Anterior cingulate cortex (tissue), 58 donors: ENCODE measurements at regions not wholly inside any gene's neighbourhood (a gene's known extent, or its start where the extent isn't known, plus 50 kb on each side); places are given as distances from the start of the nearest gene placed in this dataset.

Source experiments
- DNase-seq, 58 donors: peaks; one replicate each; lab custom pipeline; 2025; lab: John Stamatoyannopoulos, UW

DNA sequence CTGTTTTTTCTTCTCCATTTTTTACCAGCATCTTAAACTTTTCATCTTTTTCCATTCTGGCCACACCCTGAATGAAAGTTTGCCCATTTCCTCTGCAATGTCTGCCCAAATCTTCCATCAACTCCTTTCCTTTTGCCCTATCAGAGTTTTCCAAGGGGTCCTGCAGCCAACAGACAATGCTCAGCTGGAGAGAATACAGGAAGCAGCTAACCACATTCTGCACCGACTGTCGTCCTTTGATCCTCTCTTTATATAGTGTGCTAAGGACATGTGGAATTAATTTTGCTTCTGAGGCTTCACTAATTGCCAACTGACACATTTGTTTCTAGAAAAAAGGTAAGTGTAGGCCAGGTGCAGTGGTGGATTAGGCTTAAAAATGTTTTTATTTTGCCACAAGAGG, 50.5 kb upstream of the DLX2 start:
- DNase-seq: no peak

DNA sequence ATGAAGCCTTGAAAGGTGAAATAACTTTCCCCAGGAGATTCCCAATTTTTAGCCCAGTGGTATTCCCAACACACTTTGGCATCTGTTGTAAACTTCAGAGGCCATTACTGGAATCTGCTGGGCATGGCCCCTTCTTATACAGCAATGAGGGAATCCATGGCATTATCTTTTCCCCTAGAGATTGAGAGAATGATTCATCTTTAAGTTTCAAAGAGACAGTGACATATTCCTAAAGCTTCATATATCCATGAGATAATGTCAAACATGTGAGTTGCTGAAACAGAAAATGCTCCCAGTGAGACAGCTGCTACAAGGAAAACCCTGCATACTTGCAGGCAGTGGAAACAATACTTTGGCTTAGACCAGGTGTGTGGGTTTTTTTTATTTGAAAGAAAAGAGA, 51.1 kb upstream of the DLX2 start:
- no peak for DNase-seq

- DNase-seq: no peak
Observed at GRCh38 chr2:172155752-172156151, 53.1 kb upstream of the DLX2 start.

DNA sequence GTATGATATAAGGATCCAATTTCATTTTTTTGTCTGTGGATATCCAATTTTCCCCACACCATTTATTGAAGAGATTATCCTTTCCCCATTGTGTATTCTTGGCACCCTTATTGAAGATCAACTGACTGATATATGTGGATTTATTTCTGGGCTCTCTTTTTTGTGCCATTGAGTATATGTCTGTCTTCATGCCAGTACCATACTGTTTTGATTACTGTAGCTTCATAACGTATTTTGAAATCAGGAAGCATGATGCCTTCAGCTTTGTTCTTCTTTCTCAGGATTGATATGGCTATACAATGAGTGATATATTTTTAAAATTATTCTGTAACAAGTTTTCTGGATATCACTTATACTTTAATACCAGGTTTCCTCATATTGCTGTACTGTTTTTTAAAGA, 58.1 kb upstream of the DLX2 start:
- DNase-seq: no peak

DNA sequence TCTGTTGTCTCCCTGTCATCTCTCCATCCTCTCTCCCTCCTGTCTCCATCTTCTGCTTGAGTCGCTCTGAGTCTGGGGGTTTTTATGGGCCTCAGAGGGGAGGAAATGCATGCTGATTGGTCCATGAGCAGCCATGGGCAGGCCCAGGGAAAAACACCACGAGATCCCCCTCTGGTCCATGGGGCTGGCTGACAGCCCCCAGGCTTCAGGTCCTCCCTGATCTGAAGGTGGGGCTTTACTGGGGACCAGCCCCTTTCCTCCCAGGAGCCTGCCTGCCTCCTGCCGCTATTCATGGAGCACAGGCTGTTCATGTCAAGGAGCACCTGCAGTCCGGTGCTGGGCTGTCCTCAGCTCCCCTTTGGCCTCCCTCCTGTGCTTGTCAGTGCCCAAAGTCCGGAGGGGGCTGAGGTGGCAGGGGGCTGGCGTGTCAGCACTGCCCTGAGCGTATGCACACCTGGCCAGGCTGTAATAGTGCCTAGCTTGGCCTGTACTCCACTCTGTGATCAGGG, 59.6 kb upstream of the DLX2 start:
- no peak for DNase-seq

- no peak for DNase-seq
Observed at GRCh38 chr2:172162739-172163336, 60.1 kb upstream of the DLX2 start.

DNA sequence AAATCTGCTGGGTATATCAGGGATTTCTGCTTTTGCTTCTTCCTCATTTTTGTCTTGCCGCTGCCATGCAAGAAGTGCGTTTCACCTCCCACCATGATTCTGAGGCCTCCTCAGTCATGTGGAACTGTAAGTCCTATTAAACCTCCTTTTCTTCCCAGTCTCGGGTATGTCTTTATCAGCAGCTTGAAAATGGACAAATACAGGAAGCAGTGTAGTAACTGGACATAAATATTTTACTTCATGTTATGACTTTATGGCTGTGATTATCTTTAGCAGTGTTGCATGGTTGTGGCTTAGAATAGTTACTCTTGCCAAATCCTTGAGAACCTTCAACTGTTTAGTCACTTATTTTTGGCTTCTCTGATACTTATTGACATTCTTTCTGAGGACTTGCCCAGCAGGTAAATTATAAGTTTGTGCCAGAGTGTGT, 66.2 kb upstream of the DLX2 start:
- no peak for DNase-seq

DNA sequence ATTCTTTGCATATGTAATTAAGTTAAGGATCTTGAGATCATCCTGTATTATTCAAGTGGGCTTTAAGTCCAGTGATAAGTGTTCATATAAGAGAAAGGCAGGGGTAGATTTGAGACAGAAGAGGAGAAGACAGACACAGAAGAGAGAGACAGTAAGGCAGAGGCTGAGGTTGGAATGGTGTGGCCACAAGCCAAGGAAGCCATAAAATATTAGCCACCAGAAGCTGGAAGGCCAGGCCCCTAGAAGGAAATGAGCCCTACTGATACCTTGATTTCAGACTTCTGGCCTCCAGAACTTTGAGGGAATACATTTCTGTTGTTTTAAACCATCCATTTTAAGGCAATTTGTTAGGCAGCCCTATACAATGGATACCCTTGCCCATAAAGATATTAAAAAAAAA, 66.9 kb upstream of the DLX2 start:
- DNase-seq: no peak

GRCh38 chr2:172172513-172173173, 69.9 kb upstream of the DLX2 start:
- DNase-seq: peak in 49 of 58 donors; percentile 2 to 65 (median 26)

GRCh38 chr2:172173174-172173706, 70.5 kb upstream of the DLX2 start:
- no peak for DNase-seq

GRCh38 chr2:172177581-172177980, 74.9 kb upstream of the DLX2 start:
- no peak for DNase-seq

DNA sequence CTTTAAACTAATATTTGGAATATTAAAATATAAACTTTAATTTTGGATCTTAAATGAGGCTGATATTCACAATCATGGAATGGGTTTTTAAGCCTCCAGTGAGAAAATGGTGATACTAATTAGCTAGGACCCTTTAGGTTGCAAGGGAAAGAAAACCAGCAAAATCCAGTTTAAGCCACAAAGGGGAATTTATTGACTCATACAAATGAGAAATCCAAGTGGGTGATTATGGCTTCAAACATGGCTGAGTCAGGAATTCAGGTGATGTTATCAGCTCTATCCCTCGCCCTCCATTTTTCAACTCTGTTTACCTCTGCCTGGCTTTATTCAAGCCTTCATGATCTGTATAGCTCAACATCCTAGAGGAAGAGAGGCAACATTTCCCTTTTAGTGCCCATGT, 75.3 kb upstream of the DLX2 start:
- no peak for DNase-seq

GRCh38 chr2:172179045-172179701, 76.5 kb upstream of the DLX2 start:
- no peak for DNase-seq

DNA sequence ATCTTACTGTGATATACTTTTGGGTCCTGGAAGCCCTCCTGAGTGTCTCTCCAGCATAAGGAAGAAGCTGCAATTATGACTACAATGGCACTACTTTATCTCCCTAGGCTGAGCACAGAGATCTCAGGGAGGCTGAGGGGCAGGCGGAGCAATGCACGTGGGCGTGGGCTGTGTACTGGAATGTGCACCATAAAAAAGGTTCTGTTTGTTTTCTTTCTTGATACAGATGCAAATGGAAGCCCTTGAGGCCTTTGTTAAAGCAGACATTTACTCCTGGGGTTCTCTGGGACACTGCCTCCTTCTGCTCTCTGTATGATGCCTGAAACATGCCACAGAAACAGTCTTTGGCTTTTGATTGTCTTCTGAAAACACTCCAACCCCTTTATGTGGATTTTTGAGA, 79.1 kb upstream of the DLX2 start:
- DNase-seq: no peak

GRCh38 chr2:172182624-172183023, 79.9 kb upstream of the DLX2 start:
- DNase-seq: no peak

- no peak for DNase-seq
Observed at GRCh38 chr2:172193331-172194089, 90.8 kb upstream of the DLX2 start.

DNA sequence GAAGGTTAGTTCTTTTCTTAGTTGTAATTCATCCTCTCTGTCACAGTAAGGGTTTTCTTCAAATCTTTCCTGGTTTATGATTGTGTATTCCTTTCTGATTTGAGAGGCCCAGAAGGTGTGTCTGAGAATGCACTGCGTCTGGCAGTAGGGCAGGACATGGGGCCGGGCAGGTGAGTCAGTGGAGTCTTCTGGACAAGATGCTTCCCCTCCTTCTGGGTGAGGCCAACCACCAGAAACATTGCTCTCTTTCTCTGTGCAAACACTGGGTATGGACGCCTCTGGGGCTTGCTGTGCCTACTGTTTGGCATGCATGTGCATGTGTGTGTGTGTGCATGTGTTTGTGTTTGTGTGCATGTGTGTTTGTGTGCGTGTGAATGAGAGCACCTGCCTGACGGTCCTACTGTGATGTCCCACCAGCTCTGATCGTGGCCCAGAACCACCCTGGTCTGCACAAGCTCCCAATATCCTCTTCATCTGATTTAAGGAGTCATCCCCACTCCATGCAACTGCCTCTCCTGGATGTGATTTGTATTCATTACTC, 93.2 kb upstream of the DLX2 start:
- no peak for DNase-seq

DNA sequence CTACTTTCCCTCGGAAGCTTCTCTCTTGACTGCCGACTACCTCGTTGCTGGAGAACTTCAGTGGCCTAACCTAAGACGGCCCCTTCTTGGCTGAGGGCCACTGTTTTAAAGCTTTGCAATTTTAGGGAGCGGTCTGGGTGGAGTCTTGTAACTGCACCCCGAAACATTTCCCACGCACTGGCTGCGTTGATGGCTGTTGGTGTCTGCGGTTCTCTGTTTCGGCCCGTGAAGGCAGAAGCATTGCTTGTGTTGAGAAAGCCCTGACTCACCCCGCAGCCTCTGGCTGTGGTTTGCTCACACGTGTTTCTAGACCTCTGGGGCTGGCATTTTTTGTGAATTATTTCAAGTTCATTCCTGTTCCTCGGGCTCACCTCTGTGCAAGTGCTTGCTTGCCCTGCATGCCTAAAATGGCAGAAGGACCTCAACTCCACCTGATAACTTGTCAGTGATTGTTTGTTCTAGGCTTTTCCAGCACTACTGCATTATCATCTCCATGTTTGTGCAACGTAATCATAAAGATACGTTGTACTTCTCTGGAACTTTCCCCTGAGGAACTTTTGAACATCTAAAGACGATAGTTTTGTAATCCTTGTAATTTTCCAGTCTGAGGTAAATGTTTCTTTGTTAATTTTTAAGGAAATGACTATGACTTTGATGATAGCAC, 94.2 kb upstream of the DLX2 start:
- DNase-seq: no peak

DNA sequence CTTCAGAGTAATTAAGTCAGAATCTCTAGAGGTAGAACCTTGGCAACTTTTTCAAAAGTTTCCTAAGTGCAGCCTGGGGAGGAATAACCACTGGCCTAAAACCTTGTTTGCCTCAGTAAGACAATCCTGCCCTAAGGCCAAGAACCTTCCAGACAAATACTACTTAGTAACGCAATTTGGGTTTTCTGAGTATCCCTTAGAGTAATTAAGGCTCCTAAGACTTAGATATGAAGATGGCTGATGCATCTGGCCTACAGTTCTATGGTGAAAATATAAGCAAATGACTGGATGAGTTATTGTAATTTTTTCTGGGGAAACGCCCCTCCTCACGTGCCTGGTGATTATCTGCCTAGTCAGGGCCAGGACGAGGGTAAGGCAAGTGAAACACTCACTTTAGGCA, 95.7 kb upstream of the DLX2 start:
- DNase-seq: no peak

GRCh38 chr2:172198908-172199307, 96.2 kb upstream of the DLX2 start:
- DNase-seq: no peak
